ENCODE measurements at regions not wholly inside any gene's neighbourhood (a gene's known extent, or its start where the extent isn't known, plus 50 kb on each side); places are given as distances from the start of the nearest gene placed in this dataset.

- Histone ChIP-seq H3K27me3 (no peaks in the 10 kb centered on the region), H3K4me1 (no peaks in the 10 kb centered on the region), H3K9ac (no peak overlapping the region), H3K36me3 (no peaks in the 10 kb centered on the region), H3K4me2 (no peak overlapping the region), H3K9me3 (ENCODE audit: low read depth) (no peaks in the 10 kb centered on the region), H3K79me2 (ENCODE audit: low read depth) (no peaks in the 10 kb centered on the region), H3F3A (ENCODE audit: low read depth) (no peaks in the 10 kb centered on the region), H3K4me3 (no peak overlapping the region), H3K27ac (no peak overlapping the region), H2AFZ (replicated peaks) (no peak overlapping the region), H4K20me1 (ENCODE audit: low read depth) (no peaks in the 10 kb centered on the region)
- peaks cover 3% of the 10 kb centered on the region for H3K27me3 Mint-ChIP-seq (ENCODE audit: insufficient read depth, low read depth)
- H3K27ac Mint-ChIP-seq, result no peak overlapping the region
- no peaks in the 10 kb centered on the region for H3K36me3 Mint-ChIP-seq
- DNase-seq (ENCODE audit: low spot score), result no peak
- H3K4me1 Mint-ChIP-seq, result no peaks in the 10 kb centered on the region
- H3K4me3 Mint-ChIP-seq, result no peak overlapping the region
- peaks cover 3% of the 10 kb centered on the region for H3K9me3 Mint-ChIP-seq
- TF ChIP-seq CTCF (IDR thresholded peaks at IDR 0.05) (no peak), EZH2 (IDR thresholded peaks at IDR 0.05) (no peak), EZH2phosphoT487 (IDR thresholded peaks at IDR 0.05) (no peak)
These were observed 78.2 kb upstream of the PAQR3 start for GRCh38 chr4:79017481-79017880.

GRCh38 chr4:79016878-79017277 lies 77.6 kb upstream of the PAQR3 start:
- Histone ChIP-seq H3K4me1 (no peaks in the 10 kb centered on the region), H3F3A (ENCODE audit: low read depth) (no peaks in the 10 kb centered on the region), H3K4me2 (no peak overlapping the region), H3K27ac (no peak overlapping the region), H3K27me3 (no peaks in the 10 kb centered on the region), H4K20me1 (ENCODE audit: low read depth) (no peaks in the 10 kb centered on the region), H3K4me3 (no peak overlapping the region), H3K79me2 (ENCODE audit: low read depth) (no peaks in the 10 kb centered on the region), H3K36me3 (no peaks in the 10 kb centered on the region), H2AFZ (replicated peaks) (no peak overlapping the region), H3K9ac (no peak overlapping the region), H3K9me3 (ENCODE audit: low read depth) (no peaks in the 10 kb centered on the region)
- no peak overlapping the region for H3K4me3 Mint-ChIP-seq
- peaks cover 3% of the 10 kb centered on the region for H3K27me3 Mint-ChIP-seq (ENCODE audit: insufficient read depth, low read depth)
- no peaks in the 10 kb centered on the region for H3K4me1 Mint-ChIP-seq
- H3K27ac Mint-ChIP-seq, result no peak overlapping the region
- DNase-seq (ENCODE audit: low spot score), result no peak
- H3K9me3 Mint-ChIP-seq, result peaks cover 3% of the 10 kb centered on the region
- H3K36me3 Mint-ChIP-seq, result no peaks in the 10 kb centered on the region
- TF ChIP-seq EZH2 (IDR thresholded peaks at IDR 0.05), result no peak
- no peak for TF ChIP-seq CTCF (IDR thresholded peaks at IDR 0.05)
- no peak for TF ChIP-seq EZH2phosphoT487 (IDR thresholded peaks at IDR 0.05)

GRCh38 chr4:79015411-79015810 lies 76.2 kb upstream of the PAQR3 start:
- TF ChIP-seq EZH2phosphoT487 (IDR thresholded peaks at IDR 0.05) (no peak), CTCF (IDR thresholded peaks at IDR 0.05) (no peak)
- peaks cover 3% of the 10 kb centered on the region for H3K27me3 Mint-ChIP-seq (ENCODE audit: insufficient read depth, low read depth)
- peaks cover 3% of the 10 kb centered on the region for H3K9me3 Mint-ChIP-seq

More at GRCh38 chr4:79015411-79015810, 76.2 kb upstream of the PAQR3 start:
- H3K4me2 ChIP-seq, result no peak overlapping the region
- Mint-ChIP-seq H3K27ac (no peak overlapping the region), H3K4me3 (no peak overlapping the region), H3K36me3 (no peaks in the 10 kb centered on the region), H3K4me1 (no peaks in the 10 kb centered on the region)
- no peaks in the 10 kb centered on the region for H3K27me3 ChIP-seq
- H3K4me3 ChIP-seq, result no peak overlapping the region
- no peak overlapping the region for H3K9ac ChIP-seq
- no peaks in the 10 kb centered on the region for H4K20me1 ChIP-seq (ENCODE audit: low read depth)
- no peaks in the 10 kb centered on the region for H3F3A ChIP-seq (ENCODE audit: low read depth)
- H3K4me1 ChIP-seq, result no peaks in the 10 kb centered on the region
- H3K79me2 ChIP-seq (ENCODE audit: low read depth), result no peaks in the 10 kb centered on the region
- no peaks in the 10 kb centered on the region for H3K9me3 ChIP-seq (ENCODE audit: low read depth)
- no peak overlapping the region for H2AFZ ChIP-seq (replicated peaks)
- H3K27ac ChIP-seq, result no peak overlapping the region
- DNase-seq (ENCODE audit: low spot score), result no peak
- no peaks in the 10 kb centered on the region for H3K36me3 ChIP-seq

All from neural progenitor cell (in vitro differentiated cells).